Putamen (tissue), 1 donor: ENCODE measurements at regions not wholly inside any gene's neighbourhood (a gene's known extent, or its start where the extent isn't known, plus 50 kb on each side); places are given as distances from the start of the nearest gene placed in this dataset.
"Not testable (repeated sequence)": the region's sequence is repeated elsewhere in the genome, so short reads cannot be mapped to it uniquely, and the experiment has no call there.

ENCODE experiments used
- DNase-seq: peaks from one replicate; pipeline ENCODE4 v3.0.0-alpha.2; 2016; ENCODE audit warnings: low spot score

- not testable (repeated sequence) for DNase-seq
Measured at GRCh38 chr13:111672198-111672597, 351.8 kb downstream of the TEX29 start.

- not testable (repeated sequence) for DNase-seq
Measured at GRCh38 chr13:111678120-111678882, 357.9 kb downstream of the TEX29 start.

GRCh38 chr13:111679645-111680044 is 359.2 kb downstream of the TEX29 start:
- not testable (repeated sequence) for DNase-seq

GRCh38 chr13:111680100-111680499 is 359.7 kb downstream of the TEX29 start:
- not testable (repeated sequence) for DNase-seq

GRCh38 chr13:111692028-111692427 is 371.6 kb downstream of the TEX29 start:
- DNase-seq, result not testable (repeated sequence)

- not testable (repeated sequence) for DNase-seq
Measured at GRCh38 chr13:111696121-111696520, 370.8 kb upstream of the SOX1 start.

GRCh38 chr13:111702059-111702458 is 364.9 kb upstream of the SOX1 start:
- not testable (repeated sequence) for DNase-seq
